ENCODE measurements at regions not wholly inside any gene's neighbourhood (a gene's known extent, or its start where the extent isn't known, plus 50 kb on each side); places are given as distances from the start of the nearest gene placed in this dataset.

DNA sequence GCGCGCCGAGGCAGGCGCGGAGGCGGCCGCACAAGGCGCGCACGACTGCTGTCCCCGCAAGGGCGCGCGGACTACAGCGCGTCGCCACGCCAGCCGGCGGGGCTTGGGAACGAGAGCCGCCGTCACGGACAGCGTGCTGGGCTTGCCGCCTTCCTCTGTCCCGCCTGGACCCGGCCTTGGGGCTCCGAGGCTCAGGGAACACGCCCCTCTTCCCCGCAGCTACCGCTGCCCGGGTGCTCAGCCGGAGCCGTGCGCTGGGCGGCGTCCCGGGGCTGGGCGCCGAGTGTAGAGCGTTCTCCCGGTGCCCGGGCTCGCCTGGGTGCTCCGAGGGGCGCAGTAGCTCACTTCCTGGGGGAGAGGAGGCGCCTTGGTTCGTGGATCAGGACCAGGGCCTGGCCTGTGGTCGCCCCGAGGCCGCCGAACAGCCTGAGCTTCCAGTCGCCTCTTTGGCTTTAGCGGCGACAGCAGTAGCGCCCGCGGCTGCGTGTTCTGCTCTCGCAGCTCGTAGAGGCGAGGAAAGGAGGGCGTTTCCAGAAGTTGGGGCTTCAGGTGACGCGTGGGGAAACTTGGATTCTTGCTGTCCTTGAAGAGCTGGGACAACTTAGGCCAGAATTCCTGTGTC is 226.7 kb upstream of the C2CD4B start:
- ATAC-seq (peak; percentile 70 to 89 (median 86)), DNase-seq (peak; percentile 43 to 78 (median 71))
- H3K36me3 ChIP-seq = no peaks in the 10 kb centered on the region
- H3K27ac ChIP-seq = peak overlapping the region; percentile 25 to 92 (median 83)
- peaks cover 0 to 25% (median 13%) of the 10 kb centered on the region in 12 donors for H3K4me1 ChIP-seq
- peaks cover 0 to 23% (median 0%) of the 10 kb centered on the region in 9 donors for H3K27me3 ChIP-seq
- H3K9me3 ChIP-seq = no peaks in the 10 kb centered on the region
- peak overlapping the region; percentile 72 to 97 (median 92) for H3K4me3 ChIP-seq
- no peak for TF ChIP-seq POLR2A (IDR thresholded peaks at IDR 0.05)
- TF ChIP-seq, protein P1, sequence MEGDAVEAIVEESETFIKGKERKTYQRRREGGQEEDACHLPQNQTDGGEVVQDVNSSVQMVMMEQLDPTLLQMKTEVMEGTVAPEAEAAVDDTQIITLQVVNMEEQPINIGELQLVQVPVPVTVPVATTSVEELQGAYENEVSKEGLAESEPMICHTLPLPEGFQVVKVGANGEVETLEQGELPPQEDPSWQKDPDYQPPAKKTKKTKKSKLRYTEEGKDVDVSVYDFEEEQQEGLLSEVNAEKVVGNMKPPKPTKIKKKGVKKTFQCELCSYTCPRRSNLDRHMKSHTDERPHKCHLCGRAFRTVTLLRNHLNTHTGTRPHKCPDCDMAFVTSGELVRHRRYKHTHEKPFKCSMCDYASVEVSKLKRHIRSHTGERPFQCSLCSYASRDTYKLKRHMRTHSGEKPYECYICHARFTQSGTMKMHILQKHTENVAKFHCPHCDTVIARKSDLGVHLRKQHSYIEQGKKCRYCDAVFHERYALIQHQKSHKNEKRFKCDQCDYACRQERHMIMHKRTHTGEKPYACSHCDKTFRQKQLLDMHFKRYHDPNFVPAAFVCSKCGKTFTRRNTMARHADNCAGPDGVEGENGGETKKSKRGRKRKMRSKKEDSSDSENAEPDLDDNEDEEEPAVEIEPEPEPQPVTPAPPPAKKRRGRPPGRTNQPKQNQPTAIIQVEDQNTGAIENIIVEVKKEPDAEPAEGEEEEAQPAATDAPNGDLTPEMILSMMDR (IDR thresholded peaks at IDR 0.05) = peak; percentile 17 to 68 (median 48)
- 0 to 1% (median 0%) methylated on average over 18 to 66 of the region's 66 CpGs for WGBS, 4 donors
- intact Hi-C loops (cut with DNase I) = loop anchor here (2.0 to 10.0 kb wide), 19 partner anchors 61 to 351 kb away; no protein-coding TSS in a partner anchor

DNA sequence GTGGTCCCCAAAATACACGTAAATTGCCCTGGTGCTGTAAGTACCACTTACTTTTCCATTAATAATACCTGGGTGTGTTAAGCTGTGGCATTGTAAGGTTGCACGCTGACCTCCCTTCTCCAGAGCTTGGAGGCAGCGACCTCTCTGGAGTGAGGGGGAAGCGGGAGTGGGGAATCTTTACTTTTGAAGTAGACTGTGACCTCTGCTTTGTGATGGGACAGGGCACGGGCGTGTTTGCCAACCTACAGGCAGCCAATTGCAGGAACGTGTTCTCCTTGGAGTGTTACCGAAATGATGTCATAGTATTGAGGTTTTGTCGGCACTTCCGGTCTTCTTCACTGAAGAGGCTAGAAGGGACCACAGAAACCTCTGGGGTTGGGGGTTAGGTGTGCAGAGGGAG is 227.3 kb upstream of the C2CD4B start:
- TF ChIP-seq, protein P1 (IDR thresholded peaks at IDR 0.05) = peak in 2 of 12 donors; percentile 20 to 21
- no peak for TF ChIP-seq POLR2A (IDR thresholded peaks at IDR 0.05)
- Histone ChIP-seq H3K27me3 (peaks cover 0 to 23% (median 0%) of the 10 kb centered on the region in 9 donors), H3K4me1 (peaks cover 0 to 25% (median 13%) of the 10 kb centered on the region in 12 donors), H3K9me3 (no peaks in the 10 kb centered on the region), H3K4me3 (peak overlapping the region; percentile 72 to 97 (median 92)), H3K36me3 (no peaks in the 10 kb centered on the region), H3K27ac (peak overlapping the region in 10 of 12 donors; percentile 75 to 92 (median 83))
- DNase-seq (peak in 3 of 5 donors; percentile 18 to 57 (median 44)), ATAC-seq (peak; percentile 23 to 55 (median 39))
- 13 to 23% (median 18%) methylated on average over 10 of the region's 10 CpGs for WGBS, 4 donors
- intact Hi-C loops (cut with DNase I) = loop anchor here (5.0 to 10.0 kb wide), 16 partner anchors 60 to 350 kb away; no protein-coding TSS in a partner anchor

DNA sequence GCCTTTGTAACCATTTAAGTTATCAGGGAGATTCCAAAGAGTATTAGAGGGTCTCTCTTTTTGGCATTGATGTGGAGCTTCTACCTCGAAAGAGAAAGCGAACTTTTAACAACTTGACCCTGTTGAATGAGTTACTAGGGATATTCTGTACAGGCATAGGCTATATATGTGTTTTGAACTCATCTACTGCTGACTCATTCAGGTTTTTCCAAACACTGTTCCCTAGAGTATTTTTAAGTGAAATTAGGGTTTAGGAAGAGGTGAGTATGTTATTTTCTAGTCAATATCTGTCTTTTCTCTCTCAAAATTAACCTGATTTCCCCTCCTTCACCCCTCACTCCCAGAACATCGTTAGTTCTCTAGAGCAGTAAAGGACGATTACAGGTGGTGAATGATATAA is 228.1 kb upstream of the C2CD4B start:
- Histone ChIP-seq H3K27me3 (peaks cover 0 to 23% (median 0%) of the 10 kb centered on the region in 9 donors), H3K27ac (peak overlapping the region in 6 of 12 donors; percentile 6 to 92 (median 85)), H3K9me3 (no peaks in the 10 kb centered on the region), H3K4me3 (no peak overlapping the region), H3K4me1 (peaks cover 0 to 25% (median 13%) of the 10 kb centered on the region in 12 donors), H3K36me3 (no peaks in the 10 kb centered on the region)
- DNase-seq (no peak), ATAC-seq (no peak)
- 68 to 77% (median 75%) methylated on average over 4 of the region's 4 CpGs for WGBS, 4 donors
- intact Hi-C loops (cut with DNase I) = loop anchor here (5.0 to 10.0 kb wide), 16 partner anchors 59 to 349 kb away; no protein-coding TSS in a partner anchor
- no peak for TF ChIP-seq POLR2A (IDR thresholded peaks at IDR 0.05)
- TF ChIP-seq, protein P1 (IDR thresholded peaks at IDR 0.05) = no peak

DNA sequence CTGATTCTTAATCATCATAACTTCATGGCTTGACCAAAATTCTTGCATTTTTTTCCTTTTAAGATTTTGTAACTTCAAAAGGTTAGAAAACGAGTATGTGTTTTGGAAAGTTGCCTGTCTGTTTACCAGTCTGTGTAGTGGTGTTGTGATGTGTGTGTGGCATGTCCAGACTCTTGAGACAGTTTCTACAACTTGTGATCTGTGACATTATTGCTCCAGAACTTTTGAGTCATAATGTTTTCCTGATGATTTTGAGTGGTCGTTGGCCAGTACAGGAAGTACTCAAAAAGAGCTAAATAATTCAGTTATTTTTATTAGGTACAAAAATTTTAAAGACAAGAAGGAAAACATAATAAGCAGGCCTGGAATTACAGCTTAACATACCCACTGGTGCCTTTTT is 229.0 kb upstream of the C2CD4B start:
- no peak overlapping the region for H3K4me3 ChIP-seq
- H3K4me1 ChIP-seq = peaks cover 0 to 25% (median 13%) of the 10 kb centered on the region in 12 donors
- 33 to 45% (median 35%) methylated on average over 2 of the region's 2 CpGs for WGBS, 4 donors
- H3K27me3 ChIP-seq = peaks cover 0 to 23% (median 0%) of the 10 kb centered on the region in 9 donors
- intact Hi-C loops (cut with DNase I) = loop anchor here (5.0 to 10.0 kb wide), 16 partner anchors 58 to 348 kb away; no protein-coding TSS in a partner anchor
- peak overlapping the region in 1 of 12 donors; percentile 87 for H3K27ac ChIP-seq
- no peak for DNase-seq
- ATAC-seq = no peak
- H3K9me3 ChIP-seq = no peaks in the 10 kb centered on the region
- no peak for TF ChIP-seq POLR2A (IDR thresholded peaks at IDR 0.05)
- TF ChIP-seq, protein P1 (IDR thresholded peaks at IDR 0.05) = no peak
- no peaks in the 10 kb centered on the region for H3K36me3 ChIP-seq

All from heart left ventricle (tissue), 16 donors.